HG03442 (cell line): ENCODE measurements at regions not wholly inside any gene's neighbourhood (a gene's known extent, or its start where the extent isn't known, plus 50 kb on each side); places are given as distances from the start of the nearest gene placed in this dataset.
"Not testable (repeated sequence)": the region's sequence is repeated elsewhere in the genome, so short reads cannot be mapped to it uniquely, and the experiment has no call there.

Experiments used
- ATAC-seq: cut with Tn5 transposase; IDR thresholded peaks from one replicate; pipeline ENCODE4 v1.9.1; 2021; ENCODE audit warnings: mild to moderate bottlenecking, moderate library complexity; ENCODE audit not compliant: unreplicated experiment

DNA sequence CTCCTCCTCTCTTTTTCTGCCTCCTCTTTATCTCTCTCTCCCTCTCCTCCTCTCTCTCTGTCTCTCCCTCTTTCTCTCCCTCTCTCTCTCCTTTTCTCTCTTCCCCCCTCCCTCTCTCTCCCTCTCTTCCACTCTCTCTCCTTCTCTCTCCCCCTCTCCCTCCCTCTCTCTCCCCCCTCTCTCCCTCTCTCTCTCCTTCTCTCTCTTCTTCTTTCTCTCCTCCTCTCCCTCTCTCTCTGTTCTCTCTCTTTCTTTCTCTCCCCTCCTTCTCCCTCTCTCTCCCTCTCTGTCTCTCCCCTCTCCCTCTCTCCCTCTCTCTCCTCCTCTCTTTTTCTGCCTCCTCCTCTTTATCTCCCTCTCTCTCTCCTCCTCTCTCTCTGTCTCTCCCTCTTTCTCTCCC is 197.4 kb downstream of the UQCRFS1 start:
- no peak for ATAC-seq

DNA sequence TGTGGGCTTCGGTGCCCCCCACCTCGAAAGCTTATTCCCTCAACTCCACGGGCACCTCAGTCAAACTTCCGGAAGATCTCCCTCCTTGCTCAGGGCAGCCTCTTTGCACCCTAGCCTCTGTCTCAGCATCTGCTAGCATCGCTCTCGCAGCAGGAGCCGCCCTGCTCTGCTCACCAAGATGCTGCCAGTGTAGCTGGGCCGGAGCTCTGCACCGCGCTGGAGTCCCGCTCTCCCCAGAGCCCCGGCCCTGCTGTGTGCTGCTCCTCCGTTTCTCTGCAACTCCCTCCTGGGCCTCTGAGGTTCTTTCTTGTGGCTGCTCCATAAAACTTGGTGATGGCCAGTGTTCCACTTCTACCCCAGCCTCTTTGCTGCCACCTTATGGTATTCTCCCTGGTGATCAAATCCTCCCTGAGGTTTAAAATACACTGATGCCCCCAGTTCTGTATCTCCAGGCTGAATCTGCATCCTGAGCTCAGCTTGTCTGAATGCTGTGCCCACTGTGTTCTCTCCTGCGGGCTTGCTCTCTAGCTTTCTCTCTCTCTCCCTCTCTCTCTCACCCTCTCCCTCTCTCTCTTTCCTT is 198.0 kb downstream of the UQCRFS1 start:
- no peak for ATAC-seq

- no peak for ATAC-seq
These were observed 199.0 kb downstream of the UQCRFS1 start for GRCh38 chr19:29013988-29014387.

- no peak for ATAC-seq
These were observed 199.6 kb downstream of the UQCRFS1 start for GRCh38 chr19:29013325-29013724.

DNA sequence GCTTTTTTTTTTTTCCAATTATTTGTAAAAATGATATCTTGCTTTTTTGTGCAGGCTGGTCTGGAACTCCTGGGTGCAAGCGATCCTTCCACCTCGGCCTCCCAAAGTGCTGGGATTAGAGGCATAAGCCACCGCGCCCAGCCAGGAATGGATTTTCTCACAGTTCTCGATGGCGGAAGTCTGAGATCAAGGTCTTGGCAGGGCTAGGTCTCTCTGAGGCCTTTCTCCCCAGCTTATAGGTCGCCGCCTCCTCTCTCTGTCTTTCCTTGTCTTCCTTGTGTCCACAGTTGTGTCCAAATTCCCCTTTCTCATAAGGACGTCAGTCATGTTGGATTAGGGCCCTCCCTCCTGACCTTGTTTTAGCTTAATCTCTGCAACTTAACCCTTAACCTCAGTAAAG is 200.5 kb downstream of the UQCRFS1 start:
- no peak for ATAC-seq

DNA sequence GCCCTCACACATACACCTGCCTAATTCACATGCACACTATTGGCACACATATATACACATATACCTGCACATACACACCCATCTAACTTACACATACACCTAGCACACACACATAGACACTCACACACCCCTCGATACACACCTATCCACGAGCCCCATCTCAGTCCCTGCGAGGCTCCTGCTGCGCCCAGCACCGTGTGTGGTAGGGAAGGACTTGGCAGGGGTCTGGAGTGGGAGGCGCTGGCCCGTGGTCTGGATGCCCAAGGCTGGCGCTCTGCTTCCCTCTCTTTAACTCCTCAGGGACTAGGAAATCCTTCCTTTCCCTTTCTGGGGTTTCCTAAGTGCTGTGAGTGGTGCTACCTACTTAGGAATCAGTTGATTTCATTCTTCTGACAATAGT is 202.7 kb downstream of the UQCRFS1 start:
- no peak for ATAC-seq

DNA sequence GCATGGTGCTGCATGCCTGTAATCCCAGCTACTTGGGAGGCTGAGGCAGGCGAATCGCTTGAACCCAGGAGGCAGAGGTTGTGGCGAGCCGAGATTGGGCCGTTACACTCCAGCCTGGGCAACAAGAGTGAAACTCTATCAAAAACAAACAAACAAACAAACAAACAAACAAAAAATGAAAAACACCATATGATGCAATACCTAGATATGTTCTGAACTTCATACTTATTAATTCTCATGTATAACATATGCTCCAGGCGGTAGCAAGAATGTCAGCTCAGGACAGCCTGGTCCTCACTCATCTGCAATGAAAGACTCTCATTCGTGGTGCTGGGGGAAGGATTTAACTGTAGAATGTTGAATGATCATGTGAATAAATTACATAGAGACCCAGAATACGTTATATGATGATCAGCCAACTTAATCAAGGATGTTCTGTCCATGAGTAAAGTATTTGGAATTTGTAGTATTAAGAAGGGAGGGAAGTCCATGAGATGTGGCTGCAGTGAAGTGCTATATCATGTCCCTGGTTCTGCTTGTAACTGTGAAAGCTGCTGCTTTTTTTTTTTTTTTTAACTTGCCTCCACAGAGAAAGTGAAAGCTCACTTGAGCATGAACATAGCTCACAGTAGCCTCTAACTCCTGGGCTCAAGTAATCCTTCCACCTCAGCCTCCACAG is 206.8 kb downstream of the UQCRFS1 start:
- ATAC-seq: no peak

GRCh38 chr19:29004796-29005195 is 208.2 kb downstream of the UQCRFS1 start:
- no peak for ATAC-seq

GRCh38 chr19:29003641-29004409 is 209.1 kb downstream of the UQCRFS1 start:
- no peak for ATAC-seq

DNA sequence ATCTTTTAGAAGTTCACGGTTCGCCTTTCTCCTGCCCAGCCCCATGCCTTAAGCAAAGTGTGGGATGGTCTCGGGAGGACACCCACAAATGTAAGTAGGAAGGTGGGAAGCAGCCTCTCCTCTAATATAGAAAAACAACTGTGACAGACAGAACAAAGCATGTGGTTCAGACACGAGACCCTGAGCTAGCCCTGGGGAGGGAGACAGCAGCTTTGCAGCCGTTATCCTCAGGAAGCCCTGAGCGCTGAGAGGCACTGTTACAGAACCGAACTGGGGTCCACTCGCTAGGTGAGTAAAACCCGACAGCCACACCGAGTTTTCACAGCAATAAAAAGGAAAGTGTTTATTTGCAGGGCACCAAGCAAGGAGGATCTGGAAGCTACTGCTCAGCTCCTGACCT is 210.6 kb downstream of the UQCRFS1 start:
- ATAC-seq: no peak

- no peak for ATAC-seq
These were observed 211.2 kb downstream of the UQCRFS1 start for GRCh38 chr19:29001597-29002245.

DNA sequence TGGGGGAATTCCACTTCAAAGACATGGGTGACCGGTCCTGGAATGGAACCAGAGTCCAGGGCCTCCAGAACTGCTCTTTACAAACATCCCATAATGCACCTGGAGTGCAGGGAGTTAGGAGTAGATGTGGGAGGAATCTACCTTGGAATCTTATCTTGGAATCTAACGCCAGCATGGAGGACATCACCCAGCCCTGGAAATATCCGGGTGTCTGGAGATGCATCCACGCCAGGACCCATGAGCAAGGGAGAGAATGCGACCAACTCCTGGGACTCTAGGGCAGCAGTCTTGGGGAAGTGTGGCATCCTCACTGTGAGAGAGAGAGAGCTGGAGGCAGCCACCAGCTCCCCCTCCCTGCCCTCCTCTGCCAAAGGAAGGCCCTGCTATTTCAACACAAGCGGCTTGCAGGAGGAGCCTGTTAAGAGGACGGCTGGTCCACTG is 211.8 kb downstream of the UQCRFS1 start:
- ATAC-seq: no peak

DNA sequence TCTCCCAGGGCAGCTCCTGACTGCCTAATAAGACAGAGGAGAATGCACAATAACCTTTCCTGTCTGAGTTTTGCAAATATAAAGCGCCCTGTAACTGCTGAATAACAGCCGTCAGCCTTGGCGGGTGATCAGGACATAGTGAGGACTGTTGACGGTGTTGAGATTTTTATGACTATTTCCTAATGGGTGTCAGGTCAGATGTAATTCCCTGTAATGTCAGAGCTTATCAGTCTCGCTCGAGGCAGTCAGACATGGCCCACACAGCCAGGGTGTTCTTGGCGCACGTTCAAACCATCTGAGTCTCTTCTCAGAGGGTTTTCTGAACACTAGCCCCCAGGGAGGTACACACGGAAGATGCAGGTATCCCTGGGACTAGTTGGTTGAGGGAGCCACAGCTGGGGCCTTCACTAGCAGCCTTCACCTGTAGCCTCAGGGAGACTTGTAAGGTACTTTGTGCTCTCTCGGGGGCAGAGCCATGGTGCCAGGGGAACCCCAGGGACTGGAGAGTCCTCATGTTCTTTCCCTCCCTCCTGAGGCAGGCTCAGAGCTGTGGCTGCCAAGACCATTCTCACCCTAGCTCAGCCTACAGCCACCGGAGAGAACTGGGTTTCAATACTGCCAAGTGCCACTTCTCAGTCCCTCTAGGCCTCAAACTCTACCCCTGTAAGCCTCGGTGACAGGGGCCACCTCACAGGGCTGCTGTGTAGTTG is 213.1 kb downstream of the UQCRFS1 start:
- ATAC-seq: no peak

DNA sequence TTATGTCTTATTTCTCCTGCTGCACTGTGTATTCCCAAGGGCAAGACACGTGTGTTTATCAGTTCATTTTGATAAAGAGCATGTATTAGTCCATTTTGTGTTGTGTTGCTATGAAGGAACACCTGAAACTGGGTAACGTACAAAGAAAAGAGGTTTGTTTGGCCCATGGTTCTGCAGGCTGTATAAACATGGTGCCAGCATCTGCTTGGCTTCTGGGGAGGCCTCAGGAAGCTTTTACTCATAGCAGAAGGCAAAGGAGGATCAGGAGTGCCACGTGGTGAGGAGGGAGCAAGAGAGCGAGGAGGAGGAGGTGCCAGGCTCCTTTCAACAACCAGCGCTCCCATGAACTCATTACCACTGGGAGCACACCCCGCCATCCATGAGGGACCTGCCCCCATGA is 214.0 kb downstream of the UQCRFS1 start:
- no peak for ATAC-seq

- not testable (repeated sequence) for ATAC-seq
These were observed 215.1 kb downstream of the UQCRFS1 start for GRCh38 chr19:28997866-28998265.

DNA sequence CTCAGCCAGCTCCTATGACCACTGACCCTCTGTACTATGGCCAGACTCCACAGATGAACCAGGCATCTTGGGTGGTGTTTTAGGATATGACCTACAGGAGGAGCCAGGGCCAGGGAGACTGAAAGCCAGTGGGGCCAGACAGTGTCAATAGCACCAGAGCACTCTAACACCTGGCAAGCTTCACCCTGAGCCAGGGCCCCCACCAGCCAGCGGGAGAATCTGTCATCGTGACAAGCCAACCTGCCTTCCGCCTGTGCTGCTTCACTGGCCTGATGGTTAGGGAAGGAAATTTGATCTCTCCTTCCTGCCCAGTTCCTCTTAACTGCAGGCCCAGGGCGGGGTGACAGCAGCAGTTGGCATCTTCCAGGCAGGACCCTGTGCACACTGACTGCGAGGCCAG is 222.4 kb downstream of the UQCRFS1 start:
- no peak for ATAC-seq

DNA sequence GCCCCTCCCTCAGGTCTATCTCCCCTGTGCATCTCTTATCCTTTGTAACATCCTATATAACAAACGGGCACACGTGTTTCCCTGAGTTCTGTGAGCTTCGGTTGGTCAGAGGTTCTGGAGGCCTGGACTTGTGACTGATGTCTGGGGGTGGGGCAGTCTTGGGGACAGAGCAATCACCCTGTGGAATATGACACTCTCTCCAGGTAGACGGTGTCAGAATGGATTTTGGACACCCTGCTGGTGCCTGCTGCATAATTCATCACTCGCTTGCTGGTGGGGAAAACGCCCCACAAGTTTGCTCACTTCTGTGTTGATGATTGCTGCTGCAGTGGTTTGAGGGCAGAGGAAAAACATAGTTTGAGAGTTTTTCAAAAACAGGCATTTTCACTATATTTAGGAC is 223.2 kb downstream of the UQCRFS1 start:
- no peak for ATAC-seq

GRCh38 chr19:28988066-28988465 is 224.9 kb downstream of the UQCRFS1 start:
- no peak for ATAC-seq

DNA sequence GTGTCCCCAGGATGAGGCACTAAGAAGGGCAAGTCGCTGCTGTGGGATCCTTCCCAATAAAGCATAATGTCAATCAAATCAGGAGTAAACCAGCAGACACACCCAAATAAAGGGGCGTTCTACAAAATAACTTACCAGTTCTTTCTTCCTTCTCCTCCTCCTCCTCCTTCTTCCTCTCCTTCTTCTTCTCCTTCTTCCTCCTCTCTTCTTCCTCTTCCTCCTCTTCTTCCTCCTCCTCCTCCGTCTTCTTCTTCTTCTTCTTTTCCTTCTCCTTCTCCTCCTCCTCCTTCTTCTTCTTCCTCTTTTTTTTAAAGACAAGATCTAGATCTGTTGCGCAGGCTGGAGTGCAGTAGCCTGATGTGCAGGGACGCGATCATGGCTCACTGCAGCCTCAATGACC is 225.8 kb downstream of the UQCRFS1 start:
- ATAC-seq: no peak

- ATAC-seq: no peak
These were observed 227.8 kb downstream of the UQCRFS1 start for GRCh38 chr19:28985201-28985600.

GRCh38 chr19:28984315-28984714 is 228.6 kb downstream of the UQCRFS1 start:
- no peak for ATAC-seq
